Mesendoderm (in vitro differentiated cells): ENCODE measurements at regions not wholly inside any gene's neighbourhood (a gene's known extent, or its start where the extent isn't known, plus 50 kb on each side); places are given as distances from the start of the nearest gene placed in this dataset.
A peak's percentile ranks its signal among the peaks of the same experiment; 100 is the strongest.

ENCODE experiments used
- DNase-seq: peaks from one replicate; pipeline ENCODE4 v3.0.0; 2013
- H2AK5ac ChIP-seq: 2 replicates; pipeline ENCODE4 v1.6.1; 2013; ENCODE audit warnings: low read length, inconsistent platforms
- H2BK120ac ChIP-seq: 2 replicates; pipeline ENCODE4 v1.6.1; 2013; ENCODE audit warnings: low read depth, mild to moderate bottlenecking, low read length, moderate library complexity, mixed read lengths
- H2BK15ac ChIP-seq: replicated peaks from 2 replicates; pipeline ENCODE4 v1.6.1; 2013; ENCODE audit warnings: low read depth, mild to moderate bottlenecking, moderate library complexity
- H2BK5ac ChIP-seq: 2 replicates; pipeline ENCODE4 v1.6.1; 2013; ENCODE audit warnings: low read length, inconsistent platforms
- H3K18ac ChIP-seq: 2 replicates; pipeline ENCODE4 v1.6.1; 2013; ENCODE audit warnings: mild to moderate bottlenecking, low read length, mixed read lengths
- H3K23ac ChIP-seq: one replicate; pipeline ENCODE4 v1.6.1; 2013; ENCODE audit warnings: low read length
- H3K27ac ChIP-seq: 2 replicates; pipeline ENCODE4 v1.5.1; 2013; ENCODE audit warnings: low read depth, mild to moderate bottlenecking, inconsistent platforms, low read length, moderate library complexity
- H3K27me3 ChIP-seq: 2 replicates; pipeline ENCODE4 v1.6.1; 2013; ENCODE audit warnings: low read length, control low read depth, mild to moderate bottlenecking, inconsistent platforms; ENCODE audit not compliant: insufficient read depth, poor library complexity
- H3K36me3 ChIP-seq: 2 replicates; pipeline ENCODE4 v1.6.1; 2013; ENCODE audit warnings: low read length, inconsistent platforms; ENCODE audit not compliant: control insufficient read depth, insufficient read depth
- H3K4ac ChIP-seq: one replicate; pipeline ENCODE4 v1.6.1; 2013; ENCODE audit warnings: low read depth, mild to moderate bottlenecking, low read length, moderate library complexity
- H3K4me1 ChIP-seq: 2 replicates; pipeline ENCODE4 v1.6.1; 2013; ENCODE audit warnings: low read depth, low read length, inconsistent platforms; ENCODE audit not compliant: control insufficient read depth
- H3K4me2 ChIP-seq: 2 replicates; pipeline ENCODE4 v1.6.1; 2013; ENCODE audit warnings: low read length
- H3K4me3 ChIP-seq: 2 replicates; pipeline ENCODE4 v1.5.1; 2013; ENCODE audit warnings: mild to moderate bottlenecking, low read length
- H3K56ac ChIP-seq: one replicate; pipeline ENCODE4 v1.6.1; 2013; ENCODE audit warnings: low read length
- H3K79me1 ChIP-seq: 2 replicates; pipeline ENCODE4 v1.6.1; 2013; ENCODE audit warnings: low read length, inconsistent platforms
- H3K79me2 ChIP-seq: 2 replicates; pipeline ENCODE4 v1.6.1; 2013; ENCODE audit warnings: mild to moderate bottlenecking, low read length; ENCODE audit not compliant: control insufficient read depth, insufficient read depth
- H3K9ac ChIP-seq: 2 replicates; pipeline ENCODE4 v1.6.1; 2013; ENCODE audit warnings: low read length, inconsistent platforms
- H4K5ac ChIP-seq: one replicate; pipeline ENCODE4 v1.6.1; 2013; ENCODE audit warnings: low read length
- H4K8ac ChIP-seq: one replicate; pipeline ENCODE4 v1.6.1; 2013; ENCODE audit warnings: low read depth, mild to moderate bottlenecking, control low read depth, low read length, moderate library complexity
- WGBS: extraction: QIAGEN DNeasy Blood & Tissue Kit; methylation state at CpG from one replicate; pipeline ENCODE4 v1.1.7; 2013; ENCODE audit warnings: low lambda C conversion rate, missing lambda C conversion rate; ENCODE audit not compliant: insufficient coverage; ENCODE audit errors: extremely low coverage; 5-methylcytosine and 5-hydroxymethylcytosine counted together

DNA sequence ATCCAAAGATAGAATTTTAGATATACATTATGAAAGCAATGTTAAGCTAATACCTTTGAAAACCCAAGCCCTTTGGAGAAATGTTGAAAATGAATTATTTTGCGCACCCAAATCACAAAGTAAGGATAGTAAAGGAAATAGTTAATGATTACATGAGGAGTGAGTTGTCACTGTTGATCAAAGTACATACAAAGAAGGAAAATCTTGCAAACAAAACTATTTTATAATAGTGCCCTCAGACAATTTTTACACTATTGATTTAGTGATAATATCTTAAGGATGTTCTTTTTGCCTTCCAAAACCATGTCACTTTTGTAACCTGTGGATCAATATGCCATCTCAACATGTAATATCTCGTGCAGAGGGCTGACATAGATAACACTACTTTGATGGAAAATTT, 146.8 kb downstream of the DUSP6 start:
- no peak overlapping the region for H2BK120ac ChIP-seq
- no peak overlapping the region for H3K4me2 ChIP-seq
- H3K4ac ChIP-seq, result no peak overlapping the region

DNA sequence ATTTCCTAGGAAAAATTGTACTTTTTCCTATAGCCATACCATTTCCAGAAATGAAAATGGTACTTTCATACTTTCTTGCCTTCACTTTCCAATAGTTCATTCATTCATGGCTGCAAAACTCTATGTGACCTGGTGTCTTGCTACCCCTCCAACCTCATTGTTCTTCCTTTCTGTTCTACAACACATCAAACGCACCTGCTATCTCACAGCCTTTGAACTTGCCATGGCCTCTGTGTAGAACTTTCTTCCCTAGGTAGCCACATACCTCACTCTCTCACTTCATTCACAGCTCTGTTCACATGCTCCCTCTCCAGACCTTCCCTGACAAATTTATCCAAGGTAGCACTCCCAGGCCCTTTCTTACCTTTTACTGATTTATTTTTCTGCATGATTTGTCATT, 149.2 kb downstream of the DUSP6 start:
- H3K4ac ChIP-seq, result no peak overlapping the region
- H3K4me3 ChIP-seq, result no peak overlapping the region
- H2AK5ac ChIP-seq, result no peak overlapping the region
- H3K4me1 ChIP-seq, result no peaks in the 10 kb centered on the region
- H2BK15ac ChIP-seq, result no peak overlapping the region
- H3K27ac ChIP-seq, result no peak overlapping the region
- DNase-seq, result no peak
- H2BK5ac ChIP-seq, result no peak overlapping the region
- H3K4me2 ChIP-seq, result no peak overlapping the region
- no peaks in the 10 kb centered on the region for H3K79me2 ChIP-seq
- H3K18ac ChIP-seq, result no peak overlapping the region
- H2BK120ac ChIP-seq, result no peak overlapping the region
- H3K9ac ChIP-seq, result no peak overlapping the region
- no peak overlapping the region for H3K23ac ChIP-seq
- WGBS, result no CpG with 5 or more reads among the region's 1 CpG
- no peak overlapping the region for H4K5ac ChIP-seq
- H3K27me3 ChIP-seq, result no peaks in the 10 kb centered on the region
- H4K8ac ChIP-seq, result no peak overlapping the region
- H3K79me1 ChIP-seq, result no peaks in the 10 kb centered on the region
- H3K56ac ChIP-seq, result no peak overlapping the region
- no peaks in the 10 kb centered on the region for H3K36me3 ChIP-seq

More for the DNA sequence above, 146.8 kb downstream of the DUSP6 start:
- H3K27ac ChIP-seq, result no peak overlapping the region
- no peak overlapping the region for H3K4me3 ChIP-seq
- no peak overlapping the region for H2BK5ac ChIP-seq
- H2BK15ac ChIP-seq, result no peak overlapping the region
- H4K8ac ChIP-seq, result no peak overlapping the region
- no peaks in the 10 kb centered on the region for H3K36me3 ChIP-seq
- no peak overlapping the region for H3K56ac ChIP-seq
- H3K9ac ChIP-seq, result no peak overlapping the region
- no peak for DNase-seq
- H3K27me3 ChIP-seq, result no peaks in the 10 kb centered on the region
- H3K23ac ChIP-seq, result no peak overlapping the region
- no CpG with 5 or more reads among the region's 2 CpGs for WGBS
- peaks cover 3% of the 10 kb centered on the region for H3K4me1 ChIP-seq
- no peak overlapping the region for H3K18ac ChIP-seq
- H2AK5ac ChIP-seq, result no peak overlapping the region
- H3K79me1 ChIP-seq, result no peaks in the 10 kb centered on the region
- no peak overlapping the region for H4K5ac ChIP-seq
- no peaks in the 10 kb centered on the region for H3K79me2 ChIP-seq

DNA sequence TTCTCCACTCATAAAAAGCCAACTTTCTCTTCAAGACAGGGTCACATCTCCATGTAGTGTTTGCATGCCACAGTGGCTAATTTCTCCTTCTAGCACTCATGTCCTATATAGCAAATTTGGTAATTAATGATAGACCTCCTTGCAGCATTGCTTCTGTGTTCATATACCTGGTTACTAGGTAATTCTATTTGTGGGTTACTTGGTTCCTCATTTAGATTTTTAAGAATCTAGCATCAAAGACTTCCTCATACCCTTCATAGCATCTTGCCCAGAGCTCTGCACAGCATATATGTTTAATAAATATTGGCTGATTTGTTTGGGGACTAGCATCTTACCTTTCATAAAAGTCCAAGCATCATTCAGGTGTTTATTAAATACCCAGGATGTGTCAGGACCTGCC, 152.1 kb downstream of the DUSP6 start:
- no peak for DNase-seq
- H4K8ac ChIP-seq, result no peak overlapping the region
- H4K5ac ChIP-seq, result no peak overlapping the region
- no peak overlapping the region for H3K56ac ChIP-seq
- H3K4me2 ChIP-seq, result no peak overlapping the region
- H3K79me2 ChIP-seq, result no peaks in the 10 kb centered on the region
- no peak overlapping the region for H3K4ac ChIP-seq
- no peak overlapping the region for H3K27ac ChIP-seq
- no peak overlapping the region for H2BK5ac ChIP-seq
- H3K79me1 ChIP-seq, result no peaks in the 10 kb centered on the region
- no peaks in the 10 kb centered on the region for H3K4me1 ChIP-seq
- H3K4me3 ChIP-seq, result no peak overlapping the region
- no peaks in the 10 kb centered on the region for H3K36me3 ChIP-seq
- no peak overlapping the region for H2BK15ac ChIP-seq
- no peak overlapping the region for H3K23ac ChIP-seq
- H2BK120ac ChIP-seq, result no peak overlapping the region
- no peaks in the 10 kb centered on the region for H3K27me3 ChIP-seq
- H3K18ac ChIP-seq, result no peak overlapping the region
- H3K9ac ChIP-seq, result no peak overlapping the region
- H2AK5ac ChIP-seq, result no peak overlapping the region

DNA sequence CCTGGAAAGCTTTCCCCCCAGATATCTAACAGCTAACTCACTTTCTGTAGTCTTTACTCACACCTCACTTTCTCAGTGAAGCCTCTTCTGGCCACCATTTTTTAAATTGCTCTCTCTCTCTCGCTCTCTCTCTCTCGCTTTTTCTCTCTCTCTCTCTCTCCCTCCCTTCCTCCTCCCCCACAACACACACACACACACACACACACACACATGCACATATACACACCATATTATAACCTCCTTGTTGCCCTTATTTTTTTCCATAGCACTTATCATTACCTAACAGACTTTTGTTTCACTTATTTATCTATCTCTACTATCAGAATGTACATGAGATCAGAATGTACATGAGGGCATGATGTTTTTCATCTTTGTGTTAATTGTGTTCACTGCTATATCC, 156.8 kb downstream of the DUSP6 start:
- Histone ChIP-seq H3K9ac (no peak overlapping the region), H2BK120ac (no peak overlapping the region), H3K79me1 (no peaks in the 10 kb centered on the region), H4K8ac (no peak overlapping the region), H3K23ac (no peak overlapping the region), H3K4ac (peak overlapping the region; percentile 31), H3K27ac (no peak overlapping the region), H2AK5ac (no peak overlapping the region), H3K79me2 (no peaks in the 10 kb centered on the region), H3K18ac (no peak overlapping the region), H3K4me1 (no peaks in the 10 kb centered on the region), H3K36me3 (no peaks in the 10 kb centered on the region), H2BK15ac (no peak overlapping the region), H3K4me3 (no peak overlapping the region), H4K5ac (no peak overlapping the region), H3K27me3 (no peaks in the 10 kb centered on the region), H3K56ac (no peak overlapping the region), H2BK5ac (no peak overlapping the region), H3K4me2 (no peak overlapping the region)
- no peak for DNase-seq
- WGBS, result no CpG with 5 or more reads among the region's 2 CpGs

DNA sequence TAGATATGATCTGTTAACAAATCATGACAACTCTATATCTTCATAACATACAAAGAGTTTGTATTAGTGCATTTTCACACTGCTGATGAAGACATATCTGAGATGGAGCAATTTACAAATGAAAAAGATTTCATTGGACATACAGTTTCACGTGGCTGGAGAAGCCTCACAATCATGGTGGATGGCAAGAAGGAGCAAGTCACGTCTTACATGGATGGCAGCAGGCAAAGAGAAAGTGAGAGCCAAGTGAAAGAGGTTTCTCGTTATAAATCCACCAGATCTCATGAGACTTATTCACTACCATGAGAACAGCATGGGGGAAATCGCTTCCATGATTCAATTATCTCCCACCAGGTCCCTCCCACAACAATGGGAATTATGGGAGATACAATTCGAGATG, 157.6 kb downstream of the DUSP6 start:
- WGBS, result no CpG with 5 or more reads among the region's 5 CpGs

DNA sequence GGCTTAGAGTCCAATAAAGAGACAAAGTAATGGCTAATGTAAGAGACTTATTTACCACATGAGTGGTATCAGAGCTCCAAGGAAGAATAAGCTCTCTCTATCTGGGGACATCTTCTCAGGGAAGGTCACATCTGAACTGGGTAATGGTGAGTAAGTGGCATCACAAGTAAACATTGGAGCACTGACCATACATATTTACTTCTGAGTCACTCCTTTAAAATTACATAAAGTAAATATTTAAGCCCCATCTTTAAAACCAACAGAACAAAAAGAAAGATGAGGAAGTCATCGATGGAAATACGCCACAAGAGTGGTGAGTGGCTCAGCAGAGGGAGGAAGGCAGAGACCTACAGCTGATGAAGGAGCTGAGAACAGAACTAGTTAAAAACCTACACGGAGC, 159.9 kb downstream of the DUSP6 start:
- H3K9ac ChIP-seq, result no peak overlapping the region
- no peak overlapping the region for H2BK15ac ChIP-seq
- H3K4me3 ChIP-seq, result no peak overlapping the region
- no peak overlapping the region for H3K56ac ChIP-seq
- H3K4ac ChIP-seq, result no peak overlapping the region
- no CpG with 5 or more reads among the region's 3 CpGs for WGBS
- H4K8ac ChIP-seq, result no peak overlapping the region
- H2AK5ac ChIP-seq, result no peak overlapping the region
- H3K27me3 ChIP-seq, result no peaks in the 10 kb centered on the region
- H3K27ac ChIP-seq, result no peak overlapping the region
- H3K23ac ChIP-seq, result no peak overlapping the region
- DNase-seq, result no peak
- H3K18ac ChIP-seq, result no peak overlapping the region
- no peak overlapping the region for H2BK120ac ChIP-seq
- H3K79me2 ChIP-seq, result no peaks in the 10 kb centered on the region
- H3K4me1 ChIP-seq, result no peaks in the 10 kb centered on the region
- no peak overlapping the region for H3K4me2 ChIP-seq
- H4K5ac ChIP-seq, result no peak overlapping the region
- no peaks in the 10 kb centered on the region for H3K79me1 ChIP-seq
- no peak overlapping the region for H2BK5ac ChIP-seq
- H3K36me3 ChIP-seq, result no peaks in the 10 kb centered on the region

More for the DNA sequence above, 157.6 kb downstream of the DUSP6 start:
- Histone ChIP-seq H3K4me1 (no peaks in the 10 kb centered on the region), H3K4ac (no peak overlapping the region), H3K56ac (no peak overlapping the region), H3K18ac (no peak overlapping the region), H3K27me3 (no peaks in the 10 kb centered on the region), H2AK5ac (no peak overlapping the region), H4K5ac (no peak overlapping the region), H3K4me3 (no peak overlapping the region), H3K79me2 (no peaks in the 10 kb centered on the region), H3K36me3 (no peaks in the 10 kb centered on the region), H4K8ac (no peak overlapping the region), H3K79me1 (no peaks in the 10 kb centered on the region), H2BK5ac (no peak overlapping the region), H3K23ac (no peak overlapping the region), H2BK120ac (no peak overlapping the region), H2BK15ac (no peak overlapping the region), H3K4me2 (no peak overlapping the region), H3K27ac (no peak overlapping the region), H3K9ac (no peak overlapping the region)
- DNase-seq, result no peak
